Fibroblast of lung (primary cell): ENCODE measurements at regions not wholly inside any gene's neighbourhood (a gene's known extent, or its start where the extent isn't known, plus 50 kb on each side); places are given as distances from the start of the nearest gene placed in this dataset.

ENCODE experiments used
- CTCF ChIP-seq, 2 donors: IDR thresholded peaks in 1 of 2; conservative IDR thresholded peaks in 1 of 2; 1 replicate in 1 of 2; 2 replicates in 1 of 2; pipeline ENCODE4 v1.5.1; 2011 to 2012; ENCODE audit warnings: low read length in 2 of 2, control low read depth in 1 of 2, inconsistent platforms in 1 of 2, low read depth in 1 of 2, mild to moderate bottlenecking in 1 of 2
- EZH2 ChIP-seq: IDR thresholded peaks from 2 replicates; pipeline ENCODE4 v1.5.1; 2012; ENCODE audit warnings: low read length, control low read depth, mild to moderate bottlenecking; ENCODE audit errors: missing control alignments

- TF ChIP-seq CTCF (conservative IDR thresholded peaks at IDR 0.05 in 1 of 2, IDR thresholded peaks at IDR 0.05 in 1 of 2; ENCODE audit: low read depth in 1 of 2, low read length in 2 of 2), result no peak
- TF ChIP-seq EZH2, result no peak
Observed at GRCh38 chr6:170013815-170014214, 262.4 kb downstream of the ERMARD start.
